COR-L47 (cell line): ENCODE measurements at regions not wholly inside any gene's neighbourhood (a gene's known extent, or its start where the extent isn't known, plus 50 kb on each side); places are given as distances from the start of the nearest gene placed in this dataset.

Source experiments
- DNase-seq: peaks from one replicate; lab custom pipeline; 2025; lab: John Stamatoyannopoulos, UW

- DNase-seq, result no peak
Observed at GRCh38 chr2:12828980-12829379, 112.2 kb downstream of the TRIB2 start.

GRCh38 chr2:12831016-12831415 is 114.3 kb downstream of the TRIB2 start:
- DNase-seq, result no peak

GRCh38 chr2:12834239-12834638 is 117.5 kb downstream of the TRIB2 start:
- no peak for DNase-seq

- DNase-seq, result no peak
Observed at GRCh38 chr2:12835733-12836132, 119.0 kb downstream of the TRIB2 start.

GRCh38 chr2:12839339-12839738 is 122.6 kb downstream of the TRIB2 start:
- DNase-seq, result no peak

- no peak for DNase-seq
Observed at GRCh38 chr2:12841021-12841420, 124.3 kb downstream of the TRIB2 start.

GRCh38 chr2:12842917-12843316 is 126.2 kb downstream of the TRIB2 start:
- no peak for DNase-seq

GRCh38 chr2:12844511-12844910 is 127.8 kb downstream of the TRIB2 start:
- DNase-seq, result no peak

- no peak for DNase-seq
Observed at GRCh38 chr2:12847694-12848575, 131.2 kb downstream of the TRIB2 start.

GRCh38 chr2:12852135-12852534 is 135.4 kb downstream of the TRIB2 start:
- DNase-seq, result no peak

- DNase-seq, result no peak
Observed at GRCh38 chr2:12854001-12854530, 137.3 kb downstream of the TRIB2 start.

- DNase-seq, result no peak
Observed at GRCh38 chr2:12855508-12855907, 138.8 kb downstream of the TRIB2 start.

- DNase-seq, result no peak
Observed at GRCh38 chr2:12856934-12857601, 140.3 kb downstream of the TRIB2 start.

- no peak for DNase-seq
Observed at GRCh38 chr2:12857891-12858290, 141.2 kb downstream of the TRIB2 start.

GRCh38 chr2:12858786-12859185 is 142.1 kb downstream of the TRIB2 start:
- DNase-seq, result no peak

GRCh38 chr2:12861344-12861930 is 144.7 kb downstream of the TRIB2 start:
- no peak for DNase-seq

GRCh38 chr2:12862541-12862940 is 145.8 kb downstream of the TRIB2 start:
- no peak for DNase-seq

GRCh38 chr2:12863937-12864336 is 147.2 kb downstream of the TRIB2 start:
- DNase-seq, result no peak

- no peak for DNase-seq
Observed at GRCh38 chr2:12867631-12868287, 151.0 kb downstream of the TRIB2 start.

- DNase-seq, result no peak
Observed at GRCh38 chr2:12870692-12871091, 154.0 kb downstream of the TRIB2 start.

- DNase-seq, result no peak
Observed at GRCh38 chr2:12871694-12872315, 155.1 kb downstream of the TRIB2 start.

GRCh38 chr2:12877761-12878160 is 161.0 kb downstream of the TRIB2 start:
- DNase-seq, result no peak
